ENCODE measurements at regions not wholly inside any gene's neighbourhood (a gene's known extent, or its start where the extent isn't known, plus 50 kb on each side); places are given as distances from the start of the nearest gene placed in this dataset.

DNA sequence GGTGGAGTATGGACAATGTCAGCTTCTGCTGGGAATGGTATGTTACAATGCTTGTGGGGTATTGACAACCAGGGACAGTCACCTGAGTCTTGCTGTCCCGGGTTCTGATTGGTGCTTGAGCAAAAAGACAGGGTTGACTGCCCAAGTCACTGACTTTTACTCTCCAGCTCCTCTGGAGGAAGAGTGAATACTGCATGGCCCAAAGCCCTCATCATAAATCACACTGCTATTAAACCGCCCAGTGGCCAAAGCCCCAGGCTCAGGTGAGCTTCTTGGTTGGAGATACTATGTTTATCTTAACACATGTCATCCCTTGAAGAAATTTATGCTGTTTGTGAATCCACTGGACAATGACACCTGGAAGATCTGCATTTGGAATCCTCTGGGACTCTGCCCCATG is 90.0 kb upstream of the IGFBP3 start:
- DNase-seq (ENCODE audit: low spot score), result no peak
- TF ChIP-seq, protein P1, sequence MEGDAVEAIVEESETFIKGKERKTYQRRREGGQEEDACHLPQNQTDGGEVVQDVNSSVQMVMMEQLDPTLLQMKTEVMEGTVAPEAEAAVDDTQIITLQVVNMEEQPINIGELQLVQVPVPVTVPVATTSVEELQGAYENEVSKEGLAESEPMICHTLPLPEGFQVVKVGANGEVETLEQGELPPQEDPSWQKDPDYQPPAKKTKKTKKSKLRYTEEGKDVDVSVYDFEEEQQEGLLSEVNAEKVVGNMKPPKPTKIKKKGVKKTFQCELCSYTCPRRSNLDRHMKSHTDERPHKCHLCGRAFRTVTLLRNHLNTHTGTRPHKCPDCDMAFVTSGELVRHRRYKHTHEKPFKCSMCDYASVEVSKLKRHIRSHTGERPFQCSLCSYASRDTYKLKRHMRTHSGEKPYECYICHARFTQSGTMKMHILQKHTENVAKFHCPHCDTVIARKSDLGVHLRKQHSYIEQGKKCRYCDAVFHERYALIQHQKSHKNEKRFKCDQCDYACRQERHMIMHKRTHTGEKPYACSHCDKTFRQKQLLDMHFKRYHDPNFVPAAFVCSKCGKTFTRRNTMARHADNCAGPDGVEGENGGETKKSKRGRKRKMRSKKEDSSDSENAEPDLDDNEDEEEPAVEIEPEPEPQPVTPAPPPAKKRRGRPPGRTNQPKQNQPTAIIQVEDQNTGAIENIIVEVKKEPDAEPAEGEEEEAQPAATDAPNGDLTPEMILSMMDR (IDR thresholded peaks at IDR 0.05; ENCODE audit: extremely low read depth, missing control alignments), result no peak

- TF ChIP-seq, protein P1 (IDR thresholded peaks at IDR 0.05; ENCODE audit: extremely low read depth, missing control alignments), result no peak
- DNase-seq (ENCODE audit: low spot score), result no peak
Measured at GRCh38 chr7:46009211-46009610, 88.1 kb upstream of the IGFBP3 start.

GRCh38 chr7:46007990-46008643 is 87.0 kb upstream of the IGFBP3 start:
- no peak for DNase-seq (ENCODE audit: low spot score)
- TF ChIP-seq, protein P1 (IDR thresholded peaks at IDR 0.05; ENCODE audit: extremely low read depth, missing control alignments), result no peak

DNA sequence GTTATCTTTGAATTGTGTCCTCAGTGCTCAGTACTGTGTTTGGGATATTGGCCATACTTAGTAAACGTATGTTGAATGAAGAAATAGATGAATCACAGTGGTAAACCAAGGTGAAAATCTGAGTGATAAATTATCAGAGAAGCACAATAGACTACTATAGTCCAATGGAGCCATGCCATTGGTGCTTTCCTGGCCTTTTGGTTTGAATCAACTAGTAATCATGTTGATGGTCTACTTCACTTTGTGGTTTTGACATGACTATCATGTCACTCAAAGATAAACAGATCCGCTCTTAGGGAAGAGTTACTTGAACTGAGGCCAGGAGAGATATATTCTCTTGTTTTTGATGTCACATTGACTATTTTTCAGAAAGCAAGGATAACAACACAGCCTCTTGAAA is 86.1 kb upstream of the IGFBP3 start:
- TF ChIP-seq, protein P1 (IDR thresholded peaks at IDR 0.05; ENCODE audit: extremely low read depth, missing control alignments), result no peak
- no peak for DNase-seq (ENCODE audit: low spot score)

DNA sequence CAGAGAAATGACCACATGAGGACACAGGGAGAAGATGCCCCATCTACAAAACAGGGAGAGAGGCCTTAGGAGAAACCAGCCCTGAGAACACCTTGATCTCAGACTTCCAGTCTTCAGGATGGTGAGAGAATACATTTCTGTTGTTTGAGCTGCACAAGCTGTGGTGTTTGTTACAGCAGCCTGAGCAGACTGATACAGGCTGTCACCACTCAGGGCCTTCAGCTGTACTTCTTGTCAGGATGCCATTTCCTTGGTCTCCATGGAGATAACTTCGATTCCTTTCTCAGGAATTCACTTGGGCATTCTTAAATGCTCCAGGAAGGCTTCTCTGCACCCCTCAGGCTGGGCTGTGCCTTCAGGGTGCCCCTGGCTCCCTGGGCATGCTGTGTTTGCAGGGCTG is 85.7 kb upstream of the IGFBP3 start:
- TF ChIP-seq, protein P1 (IDR thresholded peaks at IDR 0.05; ENCODE audit: extremely low read depth, missing control alignments), result no peak

DNA sequence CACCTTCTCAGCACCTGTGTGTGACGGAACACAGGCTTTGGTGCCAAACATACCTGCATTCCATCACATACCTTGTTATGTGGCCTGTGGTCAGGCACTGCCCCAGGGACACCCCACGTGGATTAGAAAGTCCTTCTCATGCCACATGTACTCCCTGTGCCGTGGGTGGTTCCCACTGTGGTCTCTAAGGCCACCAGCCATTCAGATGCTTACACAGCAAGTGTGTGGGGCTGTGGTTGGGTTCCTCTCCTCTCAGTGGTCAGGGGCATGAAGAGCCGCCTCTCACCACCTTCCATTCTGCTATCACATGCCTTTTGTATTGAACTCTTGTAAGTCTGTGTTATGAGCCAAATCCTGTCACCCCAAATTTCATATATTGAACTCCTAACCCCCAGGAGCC is 85.1 kb upstream of the IGFBP3 start:
- no peak for DNase-seq (ENCODE audit: low spot score)
- TF ChIP-seq, protein P1 (IDR thresholded peaks at IDR 0.05; ENCODE audit: extremely low read depth, missing control alignments), result no peak

More for the DNA sequence above, 85.7 kb upstream of the IGFBP3 start:
- no peak for DNase-seq (ENCODE audit: low spot score)

DNA sequence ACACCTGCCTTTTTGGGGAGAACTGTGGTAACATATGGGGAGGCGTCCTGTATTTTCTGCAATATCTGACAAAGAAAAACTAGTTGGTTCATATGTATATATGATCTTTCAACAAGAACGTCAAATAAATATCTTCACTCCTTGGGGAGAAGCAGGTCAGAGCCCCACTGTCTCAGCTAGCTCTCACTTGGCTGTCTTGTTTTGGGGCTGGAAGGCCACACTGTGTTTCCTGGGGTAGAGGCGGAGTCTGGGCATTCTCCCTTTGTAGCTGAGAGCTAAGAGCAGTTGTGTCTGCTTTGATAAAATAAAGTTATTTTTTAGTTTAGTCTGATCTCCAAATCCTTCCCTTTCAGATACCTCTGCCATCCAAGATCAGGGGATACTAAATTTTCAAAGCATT is 83.9 kb upstream of the IGFBP3 start:
- DNase-seq (ENCODE audit: low spot score), result no peak
- TF ChIP-seq, protein P1 (IDR thresholded peaks at IDR 0.05; ENCODE audit: extremely low read depth, missing control alignments), result no peak
